ENCODE measurements at regions not wholly inside any gene's neighbourhood (a gene's known extent, or its start where the extent isn't known, plus 50 kb on each side); places are given as distances from the start of the nearest gene placed in this dataset.

GRCh38 chr11:25655636-25656035 lies 676.3 kb upstream of the ANO3 start:
- no peak for TF ChIP-seq CTCF (IDR thresholded peaks at IDR 0.05)
- no peak for TF ChIP-seq POLR2A (IDR thresholded peaks at IDR 0.05)
